Caco-2 (cell line): ENCODE measurements at regions not wholly inside any gene's neighbourhood (a gene's known extent, or its start where the extent isn't known, plus 50 kb on each side); places are given as distances from the start of the nearest gene placed in this dataset.

Experiments used
- BruUV-seq: library from RNA; stranded (reverse); fragments of 400-500 nt; replicated peaks from 2 replicates; lab custom pipeline; 2021; lab: Mats Ljungman, UMichigan
- CTCF ChIA-PET: fragments of 300-600 bp; sonication (Branson Sonifier 250); formaldehyde crosslinking; loops from one replicate; lab custom pipeline; 2022; ENCODE audit warnings: antibody characterized with exemption; lab: Charles Lee
- POLR2A ChIA-PET: fragments of 300-600 bp; sonication (Branson Sonifier 250); formaldehyde crosslinking; loops from one replicate; lab custom pipeline; 2022; ENCODE audit warnings: antibody characterized with exemption; lab: Charles Lee
- DNase-seq, 2 experiments: peaks; one replicate each; pipeline versions ENCODE4 v3.0.0 to v3.0.0-alpha.2; 2020 to 2022
- H3K27me3 ChIP-seq: replicated peaks from 2 replicates; pipeline ENCODE4 v1.6.0; 2011; ENCODE audit warnings: low read length; ENCODE audit not compliant: control insufficient read depth, insufficient read depth
- H3K36me3 ChIP-seq: 2 replicates; pipeline ENCODE4 v1.5.1; 2011; ENCODE audit warnings: low read length; ENCODE audit not compliant: control insufficient read depth, insufficient read depth
- H3K4me1 ChIP-seq: fragments of 250-450 bp; sonication (Bioruptor Pico); 2 replicates; pipeline ENCODE4 v1.5.1; 2020; ENCODE audit warnings: mild to moderate bottlenecking
- H3K4me3 ChIP-seq: 2 replicates; pipeline ENCODE4 v1.5.1; 2011; ENCODE audit warnings: low read depth, mild to moderate bottlenecking, control low read depth, low read length
- H3K9me3 ChIP-seq: fragments of 250-450 bp; sonication (Bioruptor Pico); 2 replicates; pipeline ENCODE4 v1.5.1; 2020; ENCODE audit warnings: mild to moderate bottlenecking, moderate library complexity
- H3K27ac Mint-ChIP-seq: one replicate; pipeline ENCODE4 v1.8.0; 2022; ENCODE audit warnings: mixed read lengths; ENCODE audit not compliant: unreplicated experiment
- H3K27me3 Mint-ChIP-seq: one replicate; pipeline ENCODE4 v1.8.0; 2022; ENCODE audit warnings: mixed read lengths; ENCODE audit not compliant: insufficient read depth, unreplicated experiment
- H3K36me3 Mint-ChIP-seq: one replicate; pipeline ENCODE4 v1.8.0; 2022; ENCODE audit warnings: mild to moderate bottlenecking, mixed read lengths; ENCODE audit not compliant: insufficient read depth, unreplicated experiment
- H3K4me1 Mint-ChIP-seq: one replicate; pipeline ENCODE4 v1.8.0; 2022; ENCODE audit warnings: low read depth, mixed read lengths; ENCODE audit not compliant: unreplicated experiment
- H3K4me3 Mint-ChIP-seq: one replicate; pipeline ENCODE4 v1.8.0; 2022; ENCODE audit warnings: mild to moderate bottlenecking, moderate library complexity, mixed read lengths; ENCODE audit not compliant: unreplicated experiment
- H3K9me3 Mint-ChIP-seq: one replicate; pipeline ENCODE4 v1.8.0; 2022; ENCODE audit warnings: mixed read lengths; ENCODE audit not compliant: unreplicated experiment
- intact Hi-C: fragments of 100-400 bp; cut with micrococcal nuclease; formaldehyde crosslinking; loops from one replicate; pipeline ENCODE4 v1.10.0; 2022; ENCODE audit not compliant: unreplicated experiment
- TF ChIP-seq, protein P1 (sequence below), 2 experiments: fragments of 200-600 bp in 1 of 2; IDR thresholded peaks; 1 replicate in 1 of 2; 2 replicates in 1 of 2; pipeline versions ENCODE4 v1.5.1 to v1.8.0; 2011 to 2022; ENCODE audit warnings: antibody characterized with exemption in 1 of 2, control low read depth in 1 of 2, inconsistent platforms in 1 of 2, low read depth in 1 of 2, low read length in 1 of 2, mild to moderate bottlenecking in 1 of 2, moderate library complexity in 1 of 2; ENCODE audit not compliant: insufficient read depth in 1 of 2, severe bottlenecking in 1 of 2, unreplicated experiment in 1 of 2

DNA sequence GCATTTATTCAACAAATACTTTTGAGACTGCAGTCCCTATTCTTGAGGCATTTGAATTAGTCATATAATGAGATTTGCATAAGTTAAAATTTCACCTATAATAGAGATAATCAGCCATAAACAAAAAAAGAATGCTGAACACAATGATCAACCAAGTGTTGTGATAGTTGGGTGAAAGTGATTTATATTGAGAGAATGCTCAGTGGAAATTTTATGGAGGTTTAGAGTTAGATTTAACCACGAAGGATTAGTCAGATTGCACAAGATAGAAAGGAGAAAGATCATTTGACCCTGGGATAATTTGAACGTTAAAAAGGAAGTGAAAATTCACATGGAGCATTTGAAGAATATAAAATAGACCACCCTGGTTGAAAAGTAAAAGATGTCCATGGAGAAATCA, 356.2 kb downstream of the NPR3 start:
- Mint-ChIP-seq H3K9me3 (no peaks in the 10 kb centered on the region), H3K36me3 (no peaks in the 10 kb centered on the region), H3K27me3 (no peaks in the 10 kb centered on the region), H3K4me1 (no peaks in the 10 kb centered on the region), H3K4me3 (no peak overlapping the region), H3K27ac (no peak overlapping the region)
- BruUV-seq = no TSS peak
- TF ChIP-seq, protein P1, sequence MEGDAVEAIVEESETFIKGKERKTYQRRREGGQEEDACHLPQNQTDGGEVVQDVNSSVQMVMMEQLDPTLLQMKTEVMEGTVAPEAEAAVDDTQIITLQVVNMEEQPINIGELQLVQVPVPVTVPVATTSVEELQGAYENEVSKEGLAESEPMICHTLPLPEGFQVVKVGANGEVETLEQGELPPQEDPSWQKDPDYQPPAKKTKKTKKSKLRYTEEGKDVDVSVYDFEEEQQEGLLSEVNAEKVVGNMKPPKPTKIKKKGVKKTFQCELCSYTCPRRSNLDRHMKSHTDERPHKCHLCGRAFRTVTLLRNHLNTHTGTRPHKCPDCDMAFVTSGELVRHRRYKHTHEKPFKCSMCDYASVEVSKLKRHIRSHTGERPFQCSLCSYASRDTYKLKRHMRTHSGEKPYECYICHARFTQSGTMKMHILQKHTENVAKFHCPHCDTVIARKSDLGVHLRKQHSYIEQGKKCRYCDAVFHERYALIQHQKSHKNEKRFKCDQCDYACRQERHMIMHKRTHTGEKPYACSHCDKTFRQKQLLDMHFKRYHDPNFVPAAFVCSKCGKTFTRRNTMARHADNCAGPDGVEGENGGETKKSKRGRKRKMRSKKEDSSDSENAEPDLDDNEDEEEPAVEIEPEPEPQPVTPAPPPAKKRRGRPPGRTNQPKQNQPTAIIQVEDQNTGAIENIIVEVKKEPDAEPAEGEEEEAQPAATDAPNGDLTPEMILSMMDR (IDR thresholded peaks at IDR 0.05; ENCODE audit: insufficient read depth in 1 of 2, low read depth in 1 of 2, low read length in 1 of 2, severe bottlenecking in 1 of 2, unreplicated experiment in 1 of 2) = no peak
- Histone ChIP-seq H3K4me1 (no peaks in the 10 kb centered on the region), H3K9me3 (no peaks in the 10 kb centered on the region; the same call in 1 of the 2 replicates), H3K4me3 (no peak overlapping the region), H3K36me3 (no peaks in the 10 kb centered on the region), H3K27me3 (no peaks in the 10 kb centered on the region)
- CTCF ChIA-PET = no interaction called here
- intact Hi-C loops = no loop called here
- DNase-seq = no peak
- POLR2A ChIA-PET = no interaction called here

DNA sequence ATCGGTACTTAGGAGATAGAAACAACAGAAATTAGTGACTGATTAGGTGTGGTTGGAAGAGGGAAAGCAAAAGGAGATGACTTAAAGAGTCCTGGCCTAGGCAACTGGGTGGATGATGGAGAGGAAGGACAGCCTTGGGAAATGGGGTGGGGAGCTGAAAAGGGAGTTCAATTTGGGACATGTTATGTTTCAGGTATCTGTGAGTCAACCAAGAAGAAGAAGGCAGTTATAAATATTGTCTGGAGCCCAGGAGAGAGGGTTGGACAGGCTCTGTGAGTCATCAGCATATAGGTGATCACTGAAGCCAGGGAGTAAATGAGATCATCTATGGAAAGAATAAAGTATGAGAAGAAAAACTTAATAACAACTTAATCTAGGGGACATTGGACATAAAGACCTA, 357.7 kb downstream of the NPR3 start:
- H3K4me1 Mint-ChIP-seq = no peaks in the 10 kb centered on the region
- intact Hi-C loops = no loop called here
- ChIA-PET CTCF (no interaction called here), POLR2A (no interaction called here)
- no peak overlapping the region for H3K4me3 ChIP-seq
- no peaks in the 10 kb centered on the region for H3K27me3 Mint-ChIP-seq
- DNase-seq = no peak
- BruUV-seq = no TSS peak
- no peaks in the 10 kb centered on the region for H3K36me3 Mint-ChIP-seq
- no peak overlapping the region for H3K27ac Mint-ChIP-seq
- TF ChIP-seq, protein P1 (IDR thresholded peaks at IDR 0.05; ENCODE audit: insufficient read depth in 1 of 2, low read depth in 1 of 2, low read length in 1 of 2, severe bottlenecking in 1 of 2, unreplicated experiment in 1 of 2) = no peak
- H3K4me3 Mint-ChIP-seq = no peak overlapping the region
- H3K4me1 ChIP-seq = no peaks in the 10 kb centered on the region
- no peaks in the 10 kb centered on the region for H3K9me3 Mint-ChIP-seq
- H3K36me3 ChIP-seq = no peaks in the 10 kb centered on the region
- no peaks in the 10 kb centered on the region for H3K9me3 ChIP-seq
- H3K27me3 ChIP-seq = no peaks in the 10 kb centered on the region

DNA sequence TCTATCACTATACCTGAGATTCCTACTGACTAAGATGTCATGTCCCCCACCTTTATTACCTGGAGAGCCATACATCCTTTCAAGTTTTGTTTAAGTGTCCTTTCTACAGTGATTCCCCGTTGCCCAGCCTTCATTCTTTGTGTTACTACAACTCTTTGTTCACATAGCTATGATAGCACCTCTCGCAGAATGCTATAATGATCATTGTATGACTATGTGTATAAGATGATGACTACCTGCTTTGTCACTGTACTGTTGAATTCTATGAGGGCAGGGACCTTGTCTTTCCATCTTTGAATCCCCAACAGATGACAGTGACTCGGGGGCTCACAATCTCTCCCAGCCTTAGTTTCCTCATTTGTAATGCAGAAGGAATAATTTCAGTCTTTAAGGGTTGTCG, 361.2 kb downstream of the NPR3 start:
- Histone ChIP-seq H3K9me3 (no peaks in the 10 kb centered on the region), H3K4me3 (no peak overlapping the region), H3K36me3 (no peaks in the 10 kb centered on the region), H3K27me3 (no peaks in the 10 kb centered on the region), H3K4me1 (no peaks in the 10 kb centered on the region)
- H3K36me3 Mint-ChIP-seq = no peaks in the 10 kb centered on the region
- H3K4me3 Mint-ChIP-seq = no peak overlapping the region
- POLR2A ChIA-PET = no interaction called here
- DNase-seq = no peak
- TF ChIP-seq, protein P1 (IDR thresholded peaks at IDR 0.05; ENCODE audit: insufficient read depth in 1 of 2, low read depth in 1 of 2, low read length in 1 of 2, severe bottlenecking in 1 of 2, unreplicated experiment in 1 of 2) = no peak
- no peak overlapping the region for H3K27ac Mint-ChIP-seq
- H3K27me3 Mint-ChIP-seq = no peaks in the 10 kb centered on the region
- intact Hi-C loops = no loop called here
- H3K4me1 Mint-ChIP-seq = no peaks in the 10 kb centered on the region
- BruUV-seq = no TSS peak
- CTCF ChIA-PET = no interaction called here
- H3K9me3 Mint-ChIP-seq = no peaks in the 10 kb centered on the region
